T-cell (primary cell): ENCODE measurements at regions not wholly inside any gene's neighbourhood (a gene's known extent, or its start where the extent isn't known, plus 50 kb on each side); places are given as distances from the start of the nearest gene placed in this dataset.

Experiments
- ATAC-seq, 4 experiments: fragments of 200-7000 bp in 3 of 4; fragments of 150-1000 bp in 1 of 4; cut with Tn5 transposase; replicated peaks in 1 of 4; 1 replicate in 3 of 4; 2 replicates in 1 of 4; pipeline ENCODE4 v1.10.0; 2021; ENCODE audit warnings: moderate library complexity in 3 of 4, mild to moderate bottlenecking in 2 of 4, moderate number of reproducible peaks in 1 of 4
- CTCF ChIA-PET, 2 donors: fragments of 300-600 bp; sonication (Branson Sonifier 250); formaldehyde crosslinking; loops; one replicate each; lab custom pipeline; 2022; ENCODE audit warnings: antibody characterized with exemption in 2 of 2; lab: Charles Lee
- POLR2A ChIA-PET, 2 donors: fragments of 300-600 bp; sonication (Branson Sonifier 250); formaldehyde crosslinking; loops; one replicate each; lab custom pipeline; 2022; ENCODE audit warnings: antibody characterized with exemption in 2 of 2; lab: Charles Lee
- DNase-seq, 35 experiments: peaks; one replicate each; pipeline versions ENCODE4 v3.0.0 to v3.0.0-alpha.2; 2013 to 2023
- H3K27ac ChIP-seq: one replicate; pipeline ENCODE4 v1.5.1; 2013; ENCODE audit warnings: low read length
- H3K27me3 ChIP-seq, 2 experiments: replicated peaks in 1 of 2; 1 replicate in 1 of 2; 2 replicates in 1 of 2; pipeline versions ENCODE4 v1.6.1 to v1.7.0; 2013; ENCODE audit warnings: low read length in 1 of 2, mixed read lengths in 1 of 2; ENCODE audit not compliant: control insufficient read depth in 2 of 2, insufficient read depth in 2 of 2; ENCODE audit errors: extremely low read depth in 1 of 2
- H3K36me3 ChIP-seq, 2 donors: 1 replicate in 1 of 2; 2 replicates in 1 of 2; pipeline versions ENCODE4 v1.6.1 to v1.7.0; 2013; ENCODE audit warnings: low read length in 1 of 2; ENCODE audit not compliant: control insufficient read depth in 2 of 2, insufficient read depth in 1 of 2; ENCODE audit errors: extremely low read depth in 1 of 2
- H3K4me1 ChIP-seq, 2 experiments: 1 replicate in 1 of 2; 2 replicates in 1 of 2; pipeline versions ENCODE4 v1.6.1 to v1.7.0; 2013; ENCODE audit warnings: low read length in 2 of 2, mixed read lengths in 1 of 2; ENCODE audit not compliant: insufficient read depth in 2 of 2, control insufficient read depth in 1 of 2; ENCODE audit errors: extremely low read depth in 1 of 2
- H3K4me3 ChIP-seq, 2 donors: 1 replicate in 1 of 2; 2 replicates in 1 of 2; pipeline versions ENCODE4 v1.5.1 to v1.7.0; 2013; ENCODE audit warnings: mild to moderate bottlenecking in 2 of 2, low read length in 1 of 2, moderate library complexity in 1 of 2; ENCODE audit not compliant: control insufficient read depth in 1 of 2; ENCODE audit errors: extremely low read depth in 1 of 2
- H3K9me3 ChIP-seq: 2 replicates; pipeline ENCODE4 v1.7.0; 2013
- H3K27ac Mint-ChIP-seq, 2 donors: one replicate each; pipeline ENCODE4 v1.8.0; 2020 to 2021; ENCODE audit warnings: mild to moderate bottlenecking in 2 of 2, mixed read lengths in 2 of 2
- H3K27me3 Mint-ChIP-seq, 2 donors: one replicate each; pipeline ENCODE4 v1.8.0; 2021 to 2022; ENCODE audit warnings: mixed read lengths in 2 of 2
- H3K36me3 Mint-ChIP-seq: one replicate; pipeline ENCODE4 v1.8.0; 2021; ENCODE audit warnings: mixed read lengths
- H3K4me1 Mint-ChIP-seq, 3 donors: one replicate each; pipeline ENCODE4 v1.8.0; 2020 to 2022; ENCODE audit warnings: mixed read lengths in 3 of 3, mild to moderate bottlenecking in 1 of 3
- H3K4me3 Mint-ChIP-seq, 3 donors: one replicate each; pipeline ENCODE4 v1.8.0; 2020 to 2022; ENCODE audit warnings: mild to moderate bottlenecking in 3 of 3, mixed read lengths in 3 of 3, moderate library complexity in 3 of 3
- H3K9me3 Mint-ChIP-seq, 3 donors: one replicate each; pipeline ENCODE4 v1.8.0; 2020 to 2022; ENCODE audit warnings: mixed read lengths in 3 of 3
- WGBS: methylation state at CpG from one replicate; pipeline ENCODE4 v1.1.5; 2013; ENCODE audit warnings: missing lambda C conversion rate; ENCODE audit not compliant: insufficient coverage; 5-methylcytosine and 5-hydroxymethylcytosine counted together

DNA sequence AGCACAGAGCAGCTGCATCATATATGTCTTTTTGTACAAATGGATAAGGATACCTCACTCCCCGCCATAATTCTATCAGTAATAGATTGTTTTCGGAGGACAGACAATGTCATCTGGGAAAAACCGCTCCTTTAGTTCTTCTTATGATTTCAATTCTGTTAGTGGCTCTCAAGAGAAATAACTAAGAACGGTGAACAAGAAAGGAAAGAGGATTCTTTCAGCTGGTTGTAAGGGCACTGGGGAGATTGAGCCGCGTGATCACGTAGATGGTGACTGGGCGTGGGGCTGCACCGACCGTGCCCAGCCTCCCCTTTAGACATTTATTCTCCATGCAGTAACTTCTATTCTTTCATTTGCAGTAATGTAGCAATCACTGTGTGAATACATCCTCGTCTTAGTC, 99.4 kb upstream of the PEG3 start:
- Mint-ChIP-seq H3K4me1 (no peaks in the 10 kb centered on the region), H3K9me3 (peaks cover 21 to 50% (median 46%) of the 10 kb centered on the region in 3 donors), H3K27ac (no peak overlapping the region), H3K27me3 (no peaks in the 10 kb centered on the region), H3K36me3 (no peaks in the 10 kb centered on the region), H3K4me3 (no peak overlapping the region)
- Histone ChIP-seq H3K4me3 (no peak overlapping the region), H3K4me1 (no peaks in the 10 kb centered on the region), H3K27ac (no peak overlapping the region), H3K9me3 (no peaks in the 10 kb centered on the region), H3K36me3 (no peaks in the 10 kb centered on the region), H3K27me3 (no peaks in the 10 kb centered on the region)
- no peak for ATAC-seq
- POLR2A ChIA-PET: no interaction called here
- no peak for DNase-seq
- CTCF ChIA-PET: no interaction called here
- 94% methylated on average over 3 of the region's 11 CpGs for WGBS

DNA sequence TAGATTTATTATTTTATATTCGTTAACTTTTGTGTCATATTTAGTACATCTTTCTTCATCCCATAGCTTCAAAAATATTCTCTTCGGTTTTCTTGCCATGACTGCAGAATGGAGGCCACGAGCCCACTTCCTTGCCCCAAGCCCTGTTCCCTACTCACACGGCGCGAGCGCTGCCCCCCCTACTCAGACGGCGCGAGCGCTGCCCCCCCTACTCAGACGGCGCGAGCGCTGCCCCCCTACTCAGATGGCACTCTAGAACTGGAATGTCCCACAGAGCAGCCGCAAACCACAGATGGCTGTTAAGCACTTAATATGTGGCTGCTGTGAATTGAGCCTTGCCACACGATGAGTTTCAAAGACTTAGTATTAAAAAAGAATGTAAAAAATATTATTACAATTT, 102.2 kb upstream of the PEG3 start:
- Mint-ChIP-seq H3K27ac (no peak overlapping the region), H3K9me3 (peaks cover 19 to 45% (median 42%) of the 10 kb centered on the region in 3 donors), H3K27me3 (peaks cover 0 to 3% of the 10 kb centered on the region in 2 donors), H3K36me3 (no peaks in the 10 kb centered on the region), H3K4me3 (no peak overlapping the region), H3K4me1 (no peaks in the 10 kb centered on the region)
- no peaks in the 10 kb centered on the region for H3K9me3 ChIP-seq
- no peak for ATAC-seq
- DNase-seq: peak in 7 of 35 experiments; percentile 1 to 20 (median 8)
- CTCF ChIA-PET: no interaction called here
- H3K27me3 ChIP-seq: peaks cover 0 to 4% of the 10 kb centered on the region in 2 experiments
- H3K4me3 ChIP-seq: no peak overlapping the region
- H3K27ac ChIP-seq: no peak overlapping the region
- WGBS: 65% methylated on average over 6 of the region's 17 CpGs
- H3K4me1 ChIP-seq: no peaks in the 10 kb centered on the region
- POLR2A ChIA-PET: no interaction called here
- no peaks in the 10 kb centered on the region for H3K36me3 ChIP-seq

DNA sequence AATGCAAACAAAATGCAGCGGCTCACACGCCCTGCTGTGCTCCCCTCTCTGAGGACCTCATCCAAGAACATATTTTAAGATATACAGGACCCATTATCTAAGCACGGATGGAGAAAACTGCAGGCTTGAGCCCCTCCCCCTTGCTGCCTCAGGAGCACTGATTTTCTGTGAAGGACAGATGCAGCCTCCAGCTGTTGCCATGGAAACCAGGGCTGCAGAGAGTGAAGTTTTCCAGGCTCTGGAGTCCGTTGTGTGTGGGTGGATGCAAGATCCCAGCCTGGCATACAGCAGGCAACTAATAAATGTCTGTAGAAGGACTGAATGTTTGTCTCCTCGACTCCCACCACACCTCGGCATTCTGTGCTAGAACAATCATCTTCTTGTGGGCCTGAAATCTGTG, 105.6 kb upstream of the PEG3 start:
- 26% methylated on average over 3 of the region's 6 CpGs for WGBS
- H3K9me3 ChIP-seq: no peaks in the 10 kb centered on the region
- H3K27ac ChIP-seq: no peak overlapping the region
- no peak overlapping the region for H3K27ac Mint-ChIP-seq
- no peak overlapping the region for H3K4me3 ChIP-seq
- no peak overlapping the region for H3K4me3 Mint-ChIP-seq
- no peaks in the 10 kb centered on the region for H3K36me3 ChIP-seq
- no peaks in the 10 kb centered on the region for H3K36me3 Mint-ChIP-seq
- H3K4me1 ChIP-seq: no peaks in the 10 kb centered on the region
- ATAC-seq (no peak), DNase-seq (no peak)
- POLR2A ChIA-PET: no interaction called here
- peaks cover 19 to 45% (median 41%) of the 10 kb centered on the region in 3 donors for H3K9me3 Mint-ChIP-seq
- H3K27me3 ChIP-seq: peaks cover 0 to 5% of the 10 kb centered on the region in 2 experiments
- CTCF ChIA-PET: no interaction called here
- no peaks in the 10 kb centered on the region for H3K4me1 Mint-ChIP-seq
- H3K27me3 Mint-ChIP-seq: peaks cover 0 to 3% of the 10 kb centered on the region in 2 donors

DNA sequence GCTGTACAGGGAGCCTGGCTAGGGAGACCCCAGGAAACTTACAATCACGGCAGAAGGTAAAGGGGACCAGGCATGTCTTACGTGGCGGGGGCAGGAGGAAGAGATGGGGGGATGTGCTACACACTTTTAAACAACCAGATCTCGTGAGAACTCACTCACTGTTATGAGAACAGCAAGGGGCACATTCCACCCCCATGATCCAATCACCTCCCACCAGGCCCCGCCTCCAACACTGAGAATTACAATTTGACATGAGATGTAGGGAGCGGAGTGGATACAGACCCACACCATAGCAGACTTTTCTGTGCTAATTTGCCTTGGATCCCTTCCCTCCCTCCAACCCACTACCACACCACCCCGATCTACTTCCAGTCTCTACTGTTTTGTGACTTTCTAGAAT, 106.7 kb upstream of the PEG3 start:
- Histone ChIP-seq H3K4me1 (no peaks in the 10 kb centered on the region), H3K36me3 (no peaks in the 10 kb centered on the region), H3K27ac (no peak overlapping the region), H3K9me3 (no peaks in the 10 kb centered on the region), H3K4me3 (no peak overlapping the region), H3K27me3 (peaks cover 0 to 7% of the 10 kb centered on the region in 2 experiments)
- H3K27me3 Mint-ChIP-seq: peaks cover 0 to 3% of the 10 kb centered on the region in 2 donors
- no CpG with 5 or more reads among the region's 7 CpGs for WGBS
- no peak for ATAC-seq
- peaks cover 16 to 44% (median 40%) of the 10 kb centered on the region in 3 donors for H3K9me3 Mint-ChIP-seq
- CTCF ChIA-PET: no interaction called here
- POLR2A ChIA-PET: no interaction called here
- no peak overlapping the region for H3K27ac Mint-ChIP-seq
- H3K36me3 Mint-ChIP-seq: no peaks in the 10 kb centered on the region
- H3K4me1 Mint-ChIP-seq: no peaks in the 10 kb centered on the region
- no peak overlapping the region for H3K4me3 Mint-ChIP-seq
- no peak for DNase-seq

DNA sequence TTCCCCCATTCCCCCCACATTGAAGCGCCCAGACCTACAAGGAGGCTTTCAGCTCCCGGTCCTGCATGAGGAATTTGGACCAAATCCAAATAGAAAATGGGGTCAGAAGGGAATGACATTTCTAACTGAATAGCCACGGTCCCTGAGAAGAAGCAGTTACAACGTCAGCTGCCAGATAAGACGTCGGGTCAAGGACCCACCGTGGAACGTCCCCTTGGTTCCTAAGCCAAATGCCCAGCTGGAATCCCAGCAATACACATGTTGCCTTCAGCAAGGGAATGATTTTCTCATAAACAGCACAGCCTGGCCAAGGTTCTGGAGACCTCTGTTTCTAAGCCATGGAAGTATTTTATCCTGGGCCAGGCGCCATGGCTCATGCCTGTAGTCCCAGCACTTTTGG, 109.1 kb upstream of the PEG3 start:
- Histone ChIP-seq H3K36me3 (no peaks in the 10 kb centered on the region), H3K4me1 (no peaks in the 10 kb centered on the region), H3K4me3 (no peak overlapping the region), H3K27ac (no peak overlapping the region), H3K9me3 (no peaks in the 10 kb centered on the region), H3K27me3 (peaks cover 0 to 7% of the 10 kb centered on the region in 2 experiments)
- DNase-seq: no peak
- Mint-ChIP-seq H3K9me3 (peaks cover 19 to 50% (median 48%) of the 10 kb centered on the region in 3 donors), H3K27ac (no peak overlapping the region), H3K4me3 (no peak overlapping the region), H3K4me1 (no peaks in the 10 kb centered on the region), H3K27me3 (peaks cover 1 to 3% of the 10 kb centered on the region in 2 donors), H3K36me3 (no peaks in the 10 kb centered on the region)
- ChIA-PET POLR2A (no interaction called here), CTCF (no interaction called here)
- WGBS: 90% methylated on average over 7 of the region's 9 CpGs
- ATAC-seq: no peak

DNA sequence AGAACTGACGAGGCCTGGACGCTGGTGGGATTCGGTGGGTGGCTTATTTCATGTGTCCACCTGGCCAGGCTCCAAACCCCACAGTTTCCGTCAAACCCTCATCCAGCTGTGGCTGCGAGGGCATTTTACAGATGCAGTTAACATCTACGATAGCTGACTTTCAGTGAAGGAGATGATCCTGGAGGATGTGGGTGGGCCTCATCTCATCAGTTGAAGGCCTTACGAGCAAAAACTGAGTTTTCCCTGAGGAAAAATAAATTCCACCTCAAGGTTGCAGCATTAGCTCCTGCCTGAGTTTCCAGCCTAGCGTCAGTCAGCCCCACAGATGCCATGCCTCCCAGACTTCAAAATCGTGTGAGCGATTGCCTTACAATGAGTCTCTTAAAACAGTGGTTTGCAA, 111.1 kb upstream of the PEG3 start:
- Histone ChIP-seq H3K4me3 (no peak overlapping the region), H3K27ac (no peak overlapping the region), H3K27me3 (peaks cover 0 to 3% of the 10 kb centered on the region in 2 experiments), H3K36me3 (no peaks in the 10 kb centered on the region), H3K9me3 (no peaks in the 10 kb centered on the region), H3K4me1 (no peaks in the 10 kb centered on the region)
- no peak for DNase-seq
- H3K4me1 Mint-ChIP-seq: no peaks in the 10 kb centered on the region
- no peaks in the 10 kb centered on the region for H3K36me3 Mint-ChIP-seq
- H3K27ac Mint-ChIP-seq: no peak overlapping the region
- H3K27me3 Mint-ChIP-seq: peaks cover 0 to 1% of the 10 kb centered on the region in 2 donors
- WGBS: 100% methylated on average over 4 of the region's 10 CpGs
- ChIA-PET POLR2A (no interaction called here), CTCF (no interaction called here)
- peaks cover 19 to 54% (median 51%) of the 10 kb centered on the region in 3 donors for H3K9me3 Mint-ChIP-seq
- H3K4me3 Mint-ChIP-seq: no peak overlapping the region
- no peak for ATAC-seq

DNA sequence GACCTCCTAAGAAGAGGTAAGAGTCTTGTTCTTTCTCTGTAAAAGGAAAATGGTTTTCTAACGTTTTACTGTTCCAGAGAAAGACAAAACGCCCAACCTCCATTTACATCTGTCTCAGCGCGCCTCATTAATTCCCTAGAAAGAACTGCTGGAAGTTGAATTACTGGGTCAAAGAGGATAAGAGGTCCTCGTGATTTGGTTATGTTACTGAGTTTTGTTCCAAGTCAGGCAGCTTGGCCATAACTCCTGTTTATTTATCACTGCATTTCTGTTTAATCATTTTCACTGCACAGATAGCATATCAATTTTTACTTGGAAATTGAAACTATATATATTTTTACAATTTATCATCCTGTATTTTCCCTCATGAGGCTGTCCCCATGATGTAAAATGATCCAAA, 112.9 kb upstream of the PEG3 start:
- WGBS: no CpG with 5 or more reads among the region's 5 CpGs

More for the DNA sequence above, 112.9 kb upstream of the PEG3 start:
- POLR2A ChIA-PET: no interaction called here
- Mint-ChIP-seq H3K9me3 (peaks cover 27 to 57% (median 49%) of the 10 kb centered on the region in 3 donors), H3K36me3 (no peaks in the 10 kb centered on the region), H3K27me3 (peaks cover 0 to 1% of the 10 kb centered on the region in 2 donors), H3K27ac (no peak overlapping the region), H3K4me1 (no peaks in the 10 kb centered on the region), H3K4me3 (no peak overlapping the region)
- H3K4me1 ChIP-seq: no peaks in the 10 kb centered on the region
- H3K9me3 ChIP-seq: no peaks in the 10 kb centered on the region
- DNase-seq (no peak), ATAC-seq (no peak)
- H3K27ac ChIP-seq: no peak overlapping the region
- CTCF ChIA-PET: no interaction called here
- H3K36me3 ChIP-seq: no peaks in the 10 kb centered on the region
- H3K27me3 ChIP-seq: peaks cover 0 to 3% of the 10 kb centered on the region in 2 experiments
- H3K4me3 ChIP-seq: no peak overlapping the region
